ENCODE measurements at regions not wholly inside any gene's neighbourhood (a gene's known extent, or its start where the extent isn't known, plus 50 kb on each side); places are given as distances from the start of the nearest gene placed in this dataset.

DNA sequence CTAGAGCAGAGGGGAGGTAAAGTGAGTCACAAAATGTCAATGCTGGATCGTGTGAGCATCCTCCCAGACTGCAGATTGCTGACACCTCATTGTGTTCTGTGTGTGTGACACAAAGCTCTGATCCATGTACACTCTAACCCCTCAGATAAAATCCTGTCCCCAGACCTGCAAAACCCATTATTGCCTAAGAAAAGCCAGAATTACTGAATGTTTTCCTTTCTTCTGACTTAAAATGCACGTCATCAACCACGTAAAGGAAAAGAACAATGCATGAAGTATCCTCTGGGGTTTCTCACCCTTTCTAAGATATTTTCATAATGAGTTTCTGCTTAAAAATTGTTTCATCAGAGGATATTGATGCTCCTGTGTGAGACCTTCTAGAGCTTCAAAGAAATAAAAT is 218.0 kb upstream of the PREP start (continued):
- no peak for TF ChIP-seq ZNF274 (IDR thresholded peaks at IDR 0.05; ENCODE audit: low read length)
- TF ChIP-seq ZNF274 (tag by site-specific recombination; IDR thresholded peaks at IDR 0.05; ENCODE audit: borderline replicate concordance), result no peak
- TF ChIP-seq PBX3 (CRISPR knock-in tag; IDR thresholded peaks at IDR 0.05), result no peak

- no peaks in the 10 kb centered on the region for H3K36me3 ChIP-seq (ENCODE audit: control insufficient read depth in 2 of 2, insufficient read depth in 1 of 2, low read length in 2 of 2)
- TF ChIP-seq BCL11A (tag by site-specific recombination; IDR thresholded peaks at IDR 0.05; ENCODE audit: low read depth) (no peak), SP3 (tag by site-specific recombination; IDR thresholded peaks at IDR 0.05) (no peak), ZNF654 (tag by site-specific recombination; IDR thresholded peaks at IDR 0.05; ENCODE audit: low read depth) (no peak), ZNF530 (tag by site-specific recombination; IDR thresholded peaks at IDR 0.05; ENCODE audit: low read depth) (no peak), ZNF785 (tag by site-specific recombination; IDR thresholded peaks at IDR 0.05) (no peak), SP7 (tag by site-specific recombination; IDR thresholded peaks at IDR 0.05) (no peak), ZBTB26 (tag by site-specific recombination; optimal IDR thresholded peaks at IDR 0.05) (no peak), ZNF324 (tag by site-specific recombination; IDR thresholded peaks at IDR 0.05) (no peak), KLF1 (tag by site-specific recombination; IDR thresholded peaks at IDR 0.05) (no peak), HOXD13 (CRISPR knock-in tag; IDR thresholded peaks at IDR 0.05; ENCODE audit: borderline replicate concordance) (no peak), ZNF707 (tag by site-specific recombination; IDR thresholded peaks at IDR 0.05) (no peak), ZFP69B (tag by site-specific recombination; IDR thresholded peaks at IDR 0.05) (no peak), YY1 (tag by site-specific recombination; IDR thresholded peaks at IDR 0.05) (no peak), ZNF488 (tag by site-specific recombination; IDR thresholded peaks at IDR 0.05) (no peak), ZNF394 (tag by site-specific recombination; IDR thresholded peaks at IDR 0.05; ENCODE audit: borderline replicate concordance) (no peak), GLI4 (tag by site-specific recombination; IDR thresholded peaks at IDR 0.05) (no peak)
- TF ChIP-seq, protein P1, sequence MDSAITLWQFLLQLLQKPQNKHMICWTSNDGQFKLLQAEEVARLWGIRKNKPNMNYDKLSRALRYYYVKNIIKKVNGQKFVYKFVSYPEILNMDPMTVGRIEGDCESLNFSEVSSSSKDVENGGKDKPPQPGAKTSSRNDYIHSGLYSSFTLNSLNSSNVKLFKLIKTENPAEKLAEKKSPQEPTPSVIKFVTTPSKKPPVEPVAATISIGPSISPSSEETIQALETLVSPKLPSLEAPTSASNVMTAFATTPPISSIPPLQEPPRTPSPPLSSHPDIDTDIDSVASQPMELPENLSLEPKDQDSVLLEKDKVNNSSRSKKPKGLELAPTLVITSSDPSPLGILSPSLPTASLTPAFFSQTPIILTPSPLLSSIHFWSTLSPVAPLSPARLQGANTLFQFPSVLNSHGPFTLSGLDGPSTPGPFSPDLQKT (IDR thresholded peaks at IDR 0.05; ENCODE audit: borderline replicate concordance, low read depth, low read length), result no peak
- TF ChIP-seq, protein P2, sequence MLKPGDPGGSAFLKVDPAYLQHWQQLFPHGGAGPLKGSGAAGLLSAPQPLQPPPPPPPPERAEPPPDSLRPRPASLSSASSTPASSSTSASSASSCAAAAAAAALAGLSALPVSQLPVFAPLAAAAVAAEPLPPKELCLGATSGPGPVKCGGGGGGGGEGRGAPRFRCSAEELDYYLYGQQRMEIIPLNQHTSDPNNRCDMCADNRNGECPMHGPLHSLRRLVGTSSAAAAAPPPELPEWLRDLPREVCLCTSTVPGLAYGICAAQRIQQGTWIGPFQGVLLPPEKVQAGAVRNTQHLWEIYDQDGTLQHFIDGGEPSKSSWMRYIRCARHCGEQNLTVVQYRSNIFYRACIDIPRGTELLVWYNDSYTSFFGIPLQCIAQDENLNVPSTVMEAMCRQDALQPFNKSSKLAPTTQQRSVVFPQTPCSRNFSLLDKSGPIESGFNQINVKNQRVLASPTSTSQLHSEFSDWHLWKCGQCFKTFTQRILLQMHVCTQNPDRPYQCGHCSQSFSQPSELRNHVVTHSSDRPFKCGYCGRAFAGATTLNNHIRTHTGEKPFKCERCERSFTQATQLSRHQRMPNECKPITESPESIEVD (tag by site-specific recombination; IDR thresholded peaks at IDR 0.05), result no peak
- TF ChIP-seq, protein P3, sequence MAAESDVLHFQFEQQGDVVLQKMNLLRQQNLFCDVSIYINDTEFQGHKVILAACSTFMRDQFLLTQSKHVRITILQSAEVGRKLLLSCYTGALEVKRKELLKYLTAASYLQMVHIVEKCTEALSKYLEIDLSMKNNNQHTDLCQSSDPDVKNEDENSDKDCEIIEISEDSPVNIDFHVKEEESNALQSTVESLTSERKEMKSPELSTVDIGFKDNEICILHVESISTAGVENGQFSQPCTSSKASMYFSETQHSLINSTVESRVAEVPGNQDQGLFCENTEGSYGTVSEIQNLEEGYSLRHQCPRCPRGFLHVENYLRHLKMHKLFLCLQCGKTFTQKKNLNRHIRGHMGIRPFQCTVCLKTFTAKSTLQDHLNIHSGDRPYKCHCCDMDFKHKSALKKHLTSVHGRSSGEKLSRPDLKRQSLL (tag by site-specific recombination; IDR thresholded peaks at IDR 0.05), result no peak
- H3K4me3 ChIP-seq (ENCODE audit: low read depth, low read length), result no peak overlapping the region
- H3K9me3 ChIP-seq (ENCODE audit: control insufficient read depth, insufficient read depth, low read depth, low read length), result no peaks in the 10 kb centered on the region
- ChIA-PET POLR2A (no interaction called here), CTCF (interaction anchor here (0.6 kb wide), 1 partner anchor 330 kb away, joined by 3 read pairs; no protein-coding TSS in a partner anchor)
- no peak overlapping the region for H3K27ac ChIP-seq (ENCODE audit: extremely low read depth, low read depth, low read length)
- no peaks in the 10 kb centered on the region for H3K4me1 ChIP-seq (ENCODE audit: control insufficient read depth, insufficient read depth, low read length)
Measured at GRCh38 chr6:105619971-105620741, 217.3 kb upstream of the PREP start.
